NCI-H345 treated with DMSO at 0.1 percent for 48 hours (cell line): ENCODE measurements at regions not wholly inside any gene's neighbourhood (a gene's known extent, or its start where the extent isn't known, plus 50 kb on each side); places are given as distances from the start of the nearest gene placed in this dataset.

Source experiments
- DNase-seq: peaks from one replicate; lab custom pipeline; 2025; ENCODE audit not compliant: unreplicated experiment; lab: John Stamatoyannopoulos, UW

DNA sequence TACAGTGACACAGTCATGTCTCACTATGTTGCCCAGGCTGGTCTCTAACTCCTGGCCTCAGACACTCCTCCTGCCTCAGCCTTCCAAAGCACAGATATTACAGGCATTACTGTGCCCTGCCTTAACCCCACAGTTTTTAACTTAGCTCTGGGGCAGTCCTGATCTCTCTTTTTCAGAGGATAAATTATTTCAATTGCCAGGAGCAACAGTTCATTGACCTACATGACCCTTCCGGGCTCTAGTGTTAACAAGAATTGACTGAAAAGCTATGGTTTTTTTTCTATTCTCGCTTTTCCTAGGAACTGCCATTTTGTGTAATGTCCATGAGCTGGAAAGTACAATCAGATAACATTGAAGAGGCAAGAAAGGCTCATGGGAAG, 92.8 kb downstream of the HNRNPLL start:
- DNase-seq = no peak

GRCh38 chr2:38509314-38509946, 93.3 kb downstream of the HNRNPLL start:
- DNase-seq = no peak

DNA sequence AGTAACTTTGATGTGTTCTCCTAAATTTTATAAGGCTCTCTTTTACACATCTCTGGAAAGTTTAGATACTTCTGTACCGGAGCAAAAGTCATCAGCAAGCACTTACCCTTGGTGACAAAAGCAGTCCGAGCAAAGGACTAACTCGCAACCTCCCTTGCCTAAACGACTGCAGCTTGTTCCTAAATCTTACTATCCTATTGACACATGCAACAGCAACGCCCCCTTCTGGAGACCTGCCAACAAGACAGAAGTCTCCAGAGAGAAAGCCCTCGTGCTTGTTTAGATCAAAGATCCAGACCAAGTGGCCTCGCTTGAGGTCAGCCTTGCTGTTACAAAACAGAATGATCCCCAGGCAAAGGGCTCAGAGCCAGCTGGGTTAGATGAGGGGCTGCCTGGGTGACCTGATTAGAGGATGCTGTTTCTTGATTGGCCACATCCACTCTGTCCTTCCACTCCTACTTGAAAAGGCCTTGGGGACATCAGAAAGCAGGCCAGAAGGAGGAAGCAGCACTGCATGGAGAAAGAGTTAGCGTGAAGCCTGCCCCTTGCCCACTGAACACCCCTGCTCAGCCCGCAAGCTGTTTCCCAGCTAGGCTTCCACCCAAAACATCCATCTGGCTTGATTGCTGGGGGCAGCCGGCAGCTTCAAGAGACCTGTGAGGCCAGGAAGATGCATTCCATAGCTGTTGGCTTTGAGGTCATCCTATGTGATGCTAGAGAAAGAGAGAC, 94.3 kb downstream of the HNRNPLL start:
- DNase-seq = peak; percentile 52

GRCh38 chr2:38507712-38508111, 95.0 kb downstream of the HNRNPLL start:
- DNase-seq = no peak

- DNase-seq = no peak
These were observed 96.9 kb downstream of the HNRNPLL start for GRCh38 chr2:38505779-38506178.

- no peak for DNase-seq
These were observed 98.6 kb downstream of the HNRNPLL start for GRCh38 chr2:38504169-38504568.

DNA sequence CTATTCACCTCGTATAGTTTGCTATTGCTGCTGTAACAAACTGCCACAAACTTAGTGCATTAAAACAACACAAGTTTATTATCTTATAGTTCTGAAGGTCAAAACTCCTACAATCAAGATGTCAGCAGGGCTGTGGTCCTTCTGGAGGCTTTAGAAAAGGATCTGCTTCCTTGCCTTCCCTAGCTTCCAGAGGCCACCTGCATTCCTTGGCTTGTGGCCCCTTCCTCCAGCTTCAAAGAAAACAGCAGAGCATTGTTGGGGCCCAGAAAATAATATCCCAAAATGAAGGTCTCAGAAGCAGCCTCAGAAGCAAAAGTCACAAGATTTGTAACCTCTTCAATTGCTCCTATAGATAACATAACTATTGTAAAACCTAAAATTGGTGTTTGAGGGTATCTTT, 100.6 kb downstream of the HNRNPLL start:
- DNase-seq = no peak

GRCh38 chr2:38500283-38500634, 102.5 kb downstream of the HNRNPLL start:
- DNase-seq = no peak

DNA sequence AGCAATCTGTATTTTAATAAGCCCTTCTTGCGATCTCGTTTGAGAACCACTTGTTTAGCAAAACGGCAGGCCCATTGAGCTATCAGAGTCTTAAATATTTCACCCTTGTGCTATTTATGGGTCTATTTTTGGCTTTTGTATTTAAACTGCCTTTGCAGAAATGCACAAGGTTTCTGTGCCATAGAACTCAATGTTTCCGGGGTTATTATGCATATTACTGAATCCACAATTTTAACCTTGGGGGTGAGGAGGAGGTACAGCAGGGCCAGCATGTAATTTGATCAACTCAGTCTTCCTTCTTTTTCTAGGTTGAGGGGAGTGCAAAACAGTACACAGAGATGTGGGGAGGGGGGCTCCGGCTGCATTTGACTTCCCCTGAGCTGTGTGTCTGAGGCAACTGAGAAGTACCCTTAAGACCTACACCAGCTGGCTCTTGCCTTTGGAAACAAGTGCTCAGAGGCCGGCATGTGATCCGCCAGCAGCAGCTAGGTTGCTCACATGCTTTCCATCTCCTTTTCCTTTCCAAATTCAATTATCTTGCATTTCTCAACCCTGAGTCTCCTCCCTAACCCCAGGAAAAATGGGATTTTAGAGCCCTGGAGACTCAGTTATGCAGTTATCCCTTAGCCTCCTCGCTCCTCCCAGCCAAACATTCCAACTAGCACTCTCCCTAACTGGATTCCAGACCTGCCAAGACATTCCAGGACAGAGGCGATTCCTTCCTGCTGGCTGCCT, 103.0 kb downstream of the HNRNPLL start:
- no peak for DNase-seq

DNA sequence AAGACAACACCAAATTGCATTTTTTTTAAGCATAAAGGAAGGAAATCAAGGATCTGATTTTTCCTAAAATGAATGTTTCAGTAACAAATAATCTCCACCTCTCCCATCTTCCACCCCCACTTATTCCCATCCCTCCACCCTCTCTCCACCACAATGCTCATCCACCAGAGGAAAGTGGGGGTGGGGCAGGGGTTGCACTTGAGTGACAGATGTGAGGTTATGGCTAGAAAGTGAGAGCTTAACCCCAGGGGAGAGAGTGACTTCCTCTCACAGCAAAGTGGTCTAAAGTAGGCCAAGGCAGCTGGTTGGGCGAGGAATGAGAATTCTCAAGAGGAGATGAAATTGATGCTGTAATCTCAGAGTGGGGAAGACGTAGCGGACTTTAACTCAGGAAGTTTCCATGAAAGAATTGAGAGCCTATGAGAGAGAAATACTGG, 104.7 kb downstream of the HNRNPLL start:
- no peak for DNase-seq

DNA sequence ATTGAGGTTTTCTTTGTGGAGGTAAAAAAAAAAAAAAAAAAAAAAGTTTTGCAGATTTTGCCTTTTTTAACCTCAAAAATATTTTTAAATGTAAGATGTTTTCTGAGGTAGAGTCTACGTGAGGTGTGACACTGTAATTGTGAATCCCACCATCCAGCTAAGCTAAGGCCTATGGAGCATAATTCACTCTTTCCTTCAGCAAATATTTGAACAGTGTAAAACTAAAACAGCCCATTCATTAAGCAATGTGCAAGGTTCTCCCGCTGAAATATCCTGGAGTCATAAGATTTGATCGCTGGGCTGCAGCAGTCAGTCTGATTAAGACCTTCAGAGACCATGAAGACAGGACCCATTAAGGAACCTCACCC, 105.1 kb downstream of the HNRNPLL start:
- peak; percentile 2 for DNase-seq

- no peak for DNase-seq
These were observed 105.6 kb downstream of the HNRNPLL start for GRCh38 chr2:38496927-38497669.

DNA sequence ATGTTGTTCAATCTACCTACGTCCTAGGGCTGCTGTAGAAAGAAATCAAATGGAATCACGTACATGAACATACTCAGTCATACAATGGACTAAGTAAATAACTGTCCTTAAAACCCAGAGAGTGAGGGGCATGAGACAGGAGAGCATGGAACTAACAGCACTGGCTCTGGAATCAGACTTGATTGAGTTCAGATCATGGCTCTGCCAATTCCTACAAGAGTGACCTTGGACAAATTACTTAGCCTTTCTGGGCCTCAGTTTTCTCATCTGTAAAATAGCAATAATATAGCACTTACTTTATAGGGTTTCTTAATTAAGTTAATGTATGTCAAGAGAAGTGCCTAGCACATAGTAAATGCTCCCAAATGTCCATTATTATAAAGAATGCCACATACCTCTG, 106.8 kb downstream of the HNRNPLL start:
- no peak for DNase-seq

GRCh38 chr2:38494394-38494793, 108.3 kb downstream of the HNRNPLL start:
- no peak for DNase-seq

DNA sequence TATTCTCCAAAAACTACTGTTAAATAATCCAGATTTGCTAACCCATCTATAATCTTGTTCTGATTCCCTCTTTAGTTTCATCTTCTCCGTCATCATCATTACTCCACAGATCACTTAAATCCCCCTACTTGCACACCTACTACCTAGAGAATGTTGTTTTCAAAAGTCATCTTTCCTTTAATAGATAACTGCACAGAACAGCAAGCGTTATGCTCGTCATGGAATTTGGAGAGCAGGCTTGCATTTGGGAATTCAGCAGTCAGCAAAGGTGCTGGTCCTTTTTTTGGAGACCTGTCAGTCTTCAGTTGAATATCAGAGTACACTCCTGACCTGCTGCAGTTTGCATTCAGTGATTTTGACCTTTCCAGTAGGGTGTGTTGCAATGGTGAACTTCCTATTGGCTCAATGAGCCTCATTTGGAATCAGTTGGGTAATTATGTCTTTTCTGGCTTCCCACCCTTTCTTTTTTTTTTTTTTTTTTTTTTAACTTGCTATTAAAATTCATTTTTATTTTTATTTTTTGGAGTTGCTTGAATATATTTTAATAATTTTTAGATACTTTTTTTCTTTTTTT, 110.6 kb downstream of the HNRNPLL start:
- no peak for DNase-seq

- no peak for DNase-seq
These were observed 111.3 kb downstream of the HNRNPLL start for GRCh38 chr2:38491436-38491835.

GRCh38 chr2:38489846-38490245, 112.8 kb upstream of the ATL2 start:
- no peak for DNase-seq

GRCh38 chr2:38487852-38488251, 110.8 kb upstream of the ATL2 start:
- DNase-seq = no peak

DNA sequence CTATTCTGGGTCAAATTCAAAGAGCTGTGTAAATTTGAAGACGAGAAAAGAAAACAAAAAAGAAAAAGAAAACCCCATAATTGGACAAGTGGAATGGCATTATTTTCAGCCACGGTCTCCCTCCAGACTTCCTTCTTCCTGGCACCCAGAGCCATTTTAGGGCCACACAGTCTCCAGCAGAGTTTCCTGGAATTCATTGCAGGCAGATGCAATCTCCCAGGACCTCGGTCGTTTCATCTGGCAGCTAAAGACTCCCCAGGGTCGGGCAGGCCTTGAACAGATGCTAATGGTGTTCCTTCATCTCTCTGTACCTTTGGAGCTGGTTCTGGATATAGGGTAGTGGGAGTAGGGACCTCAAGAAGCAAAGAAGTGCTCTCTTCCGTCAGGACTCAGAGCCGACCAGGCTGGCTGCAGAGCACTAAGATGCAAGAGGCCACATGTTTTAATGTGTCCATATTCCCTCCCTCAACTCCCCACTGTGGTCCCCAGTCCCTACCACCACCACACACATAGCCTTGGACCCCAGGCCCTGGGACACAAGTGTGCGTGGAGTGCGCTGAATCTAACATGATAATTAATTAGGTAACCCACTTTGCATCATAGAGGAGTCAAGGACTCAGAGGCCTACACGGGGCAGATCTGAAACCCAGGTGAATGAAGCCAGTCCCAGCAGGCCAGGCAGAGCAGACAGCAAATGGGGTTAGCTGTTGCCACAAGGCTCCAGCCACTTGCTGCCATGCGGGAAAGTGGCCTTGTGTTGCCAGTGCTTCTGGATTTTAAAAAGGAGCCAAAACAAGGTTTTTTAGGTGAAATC, 109.3 kb upstream of the ATL2 start:
- no peak for DNase-seq

- DNase-seq = no peak
These were observed 108.7 kb upstream of the ATL2 start for GRCh38 chr2:38485734-38486133.
